ENCODE measurements at regions not wholly inside any gene's neighbourhood (a gene's known extent, or its start where the extent isn't known, plus 50 kb on each side); places are given as distances from the start of the nearest gene placed in this dataset.

- TF ChIP-seq, protein P1, sequence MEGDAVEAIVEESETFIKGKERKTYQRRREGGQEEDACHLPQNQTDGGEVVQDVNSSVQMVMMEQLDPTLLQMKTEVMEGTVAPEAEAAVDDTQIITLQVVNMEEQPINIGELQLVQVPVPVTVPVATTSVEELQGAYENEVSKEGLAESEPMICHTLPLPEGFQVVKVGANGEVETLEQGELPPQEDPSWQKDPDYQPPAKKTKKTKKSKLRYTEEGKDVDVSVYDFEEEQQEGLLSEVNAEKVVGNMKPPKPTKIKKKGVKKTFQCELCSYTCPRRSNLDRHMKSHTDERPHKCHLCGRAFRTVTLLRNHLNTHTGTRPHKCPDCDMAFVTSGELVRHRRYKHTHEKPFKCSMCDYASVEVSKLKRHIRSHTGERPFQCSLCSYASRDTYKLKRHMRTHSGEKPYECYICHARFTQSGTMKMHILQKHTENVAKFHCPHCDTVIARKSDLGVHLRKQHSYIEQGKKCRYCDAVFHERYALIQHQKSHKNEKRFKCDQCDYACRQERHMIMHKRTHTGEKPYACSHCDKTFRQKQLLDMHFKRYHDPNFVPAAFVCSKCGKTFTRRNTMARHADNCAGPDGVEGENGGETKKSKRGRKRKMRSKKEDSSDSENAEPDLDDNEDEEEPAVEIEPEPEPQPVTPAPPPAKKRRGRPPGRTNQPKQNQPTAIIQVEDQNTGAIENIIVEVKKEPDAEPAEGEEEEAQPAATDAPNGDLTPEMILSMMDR (IDR thresholded peaks at IDR 0.05), result no peak
- DNase-seq (ENCODE audit: low spot score) (no peak), ATAC-seq (ENCODE audit: low FRiP score) (no peak)
Measured at GRCh38 chr2:20515290-20516220, 68.7 kb downstream of the RHOB start.

DNA sequence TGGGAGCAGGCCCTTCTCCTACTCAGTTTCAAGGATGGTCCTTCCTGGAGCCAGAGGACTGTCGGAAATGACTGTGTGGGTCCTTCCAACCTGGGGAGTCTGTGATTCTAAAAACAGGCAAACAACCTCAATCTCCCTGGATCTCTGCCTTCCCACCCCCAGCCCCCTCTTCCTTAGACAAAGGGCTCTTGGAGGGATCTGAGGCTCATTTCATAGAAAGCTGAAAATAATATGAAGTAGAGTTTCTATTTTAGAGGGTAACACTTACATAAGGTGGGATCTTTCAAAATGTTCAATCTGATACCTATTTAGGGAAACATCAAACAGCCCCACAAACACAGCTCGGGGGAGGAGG, 69.4 kb downstream of the RHOB start:
- no peak for ATAC-seq (ENCODE audit: low FRiP score)
- DNase-seq (ENCODE audit: low spot score), result no peak
- TF ChIP-seq, protein P1 (IDR thresholded peaks at IDR 0.05), result no peak

GRCh38 chr2:20516646-20517341, 69.9 kb downstream of the RHOB start:
- ATAC-seq (ENCODE audit: low FRiP score), result no peak
- DNase-seq (ENCODE audit: low spot score), result no peak

GRCh38 chr2:20519309-20519708, 72.4 kb downstream of the RHOB start:
- ATAC-seq (ENCODE audit: low FRiP score) (no peak), DNase-seq (ENCODE audit: low spot score) (no peak)
- TF ChIP-seq, protein P1 (IDR thresholded peaks at IDR 0.05), result no peak

More at GRCh38 chr2:20516646-20517341, 69.9 kb downstream of the RHOB start:
- TF ChIP-seq, protein P1 (IDR thresholded peaks at IDR 0.05), result no peak

- DNase-seq (ENCODE audit: low spot score), result no peak
- no peak for ATAC-seq (ENCODE audit: low FRiP score)
- TF ChIP-seq, protein P1 (IDR thresholded peaks at IDR 0.05), result no peak
Measured at GRCh38 chr2:20520128-20520527, 73.3 kb downstream of the RHOB start.

- TF ChIP-seq, protein P1 (IDR thresholded peaks at IDR 0.05), result no peak
- ATAC-seq (ENCODE audit: low FRiP score) (no peak), DNase-seq (ENCODE audit: low spot score) (no peak)
Measured at GRCh38 chr2:20521193-20521592, 74.3 kb downstream of the RHOB start.

Data from omental fat pad (tissue), 3 donors.